GM12878 (cell line): ENCODE measurements at regions not wholly inside any gene's neighbourhood (a gene's known extent, or its start where the extent isn't known, plus 50 kb on each side); places are given as distances from the start of the nearest gene placed in this dataset.
"Not testable (repeated sequence)": the region's sequence is repeated elsewhere in the genome, so short reads cannot be mapped to it uniquely, and the experiment has no call there.

ENCODE experiments used
- EZH2 ChIP-seq: IDR thresholded peaks from 2 replicates; pipeline ENCODE4 v1.6.1; 2012; ENCODE audit warnings: low read depth, mild to moderate bottlenecking, control low read depth, inconsistent platforms, low read length, borderline replicate concordance; ENCODE audit not compliant: control insufficient read depth
- POLR2AphosphoS5 ChIP-seq: IDR thresholded peaks from 2 replicates; pipeline ENCODE4 v1.6.1; 2011; ENCODE audit warnings: mild to moderate bottlenecking, low read length, inconsistent platforms

DNA sequence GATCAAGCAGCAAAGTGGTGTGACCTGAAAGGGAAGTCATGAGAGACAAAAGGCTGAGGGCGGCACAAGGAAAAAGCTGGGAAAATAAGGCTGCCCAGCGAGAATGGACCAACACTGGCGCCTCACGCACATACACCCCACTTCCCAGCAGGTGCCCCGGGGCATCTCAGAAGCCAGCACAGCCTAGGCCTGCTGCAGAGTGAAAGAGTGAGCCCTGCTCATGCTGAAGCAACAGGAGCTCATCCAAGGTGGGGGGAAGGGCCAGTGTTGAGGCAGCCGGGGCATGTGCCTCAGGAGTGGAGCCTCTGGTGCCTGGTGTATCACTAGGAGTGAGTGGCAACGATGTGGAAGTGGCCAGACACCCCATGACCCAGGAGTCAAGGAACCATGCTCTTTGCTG is 158.8 kb downstream of the SPATA31A6 start:
- TF ChIP-seq POLR2AphosphoS5, EZH2: not testable (repeated sequence)
